RWPE2 (cell line): ENCODE measurements at regions not wholly inside any gene's neighbourhood (a gene's known extent, or its start where the extent isn't known, plus 50 kb on each side); places are given as distances from the start of the nearest gene placed in this dataset.

Experiments
- ATAC-seq: fragments of 200-7000 bp; cut with Tn5 transposase; 3 replicates; pipeline ENCODE4 v1.9.1; 2021; ENCODE audit warnings: low read depth
- DNase-seq: peaks from one replicate; pipeline ENCODE4 v3.0.0-alpha.2; 2020; ENCODE audit warnings: low spot score
- H3K27ac ChIP-seq: fragments of 450-650 bp; 2 replicates; pipeline ENCODE4 v1.5.1; 2017; ENCODE audit warnings: mild to moderate bottlenecking; ENCODE audit not compliant: poor library complexity, severe bottlenecking
- H3K27me3 ChIP-seq: fragments of 250-450 bp; sonication (Bioruptor Pico); 2 replicates; pipeline ENCODE4 v1.5.1; 2021; ENCODE audit warnings: mild to moderate bottlenecking, moderate library complexity; ENCODE audit not compliant: insufficient read depth, poor library complexity, severe bottlenecking
- H3K36me3 ChIP-seq: fragments of 250-450 bp; sonication (Bioruptor Pico); 2 replicates; pipeline ENCODE4 v1.5.1; 2020; ENCODE audit warnings: low read depth, mild to moderate bottlenecking, moderate library complexity
- H3K4me1 ChIP-seq: fragments of 250-450 bp; sonication (Bioruptor Pico); 2 replicates; pipeline ENCODE4 v1.5.1; 2021; ENCODE audit warnings: mild to moderate bottlenecking, moderate library complexity; ENCODE audit not compliant: insufficient read depth, poor library complexity, severe bottlenecking
- H3K4me3 ChIP-seq: fragments of 250-450 bp; sonication (Bioruptor Pico); 2 replicates; pipeline ENCODE4 v1.5.1; 2021; ENCODE audit warnings: mild to moderate bottlenecking, moderate library complexity; ENCODE audit not compliant: severe bottlenecking
- H3K9me3 ChIP-seq: fragments of 250-450 bp; sonication (Bioruptor Pico); 2 replicates; pipeline ENCODE4 v1.5.1; 2021; ENCODE audit warnings: mild to moderate bottlenecking, moderate library complexity; ENCODE audit not compliant: severe bottlenecking
- TF ChIP-seq, protein P1 (sequence below): fragments of 450-650 bp; IDR thresholded peaks from one replicate; pipeline ENCODE4 v1.5.1; 2017; ENCODE audit warnings: mild to moderate bottlenecking, moderate library complexity; ENCODE audit not compliant: poor library complexity, severe bottlenecking

DNA sequence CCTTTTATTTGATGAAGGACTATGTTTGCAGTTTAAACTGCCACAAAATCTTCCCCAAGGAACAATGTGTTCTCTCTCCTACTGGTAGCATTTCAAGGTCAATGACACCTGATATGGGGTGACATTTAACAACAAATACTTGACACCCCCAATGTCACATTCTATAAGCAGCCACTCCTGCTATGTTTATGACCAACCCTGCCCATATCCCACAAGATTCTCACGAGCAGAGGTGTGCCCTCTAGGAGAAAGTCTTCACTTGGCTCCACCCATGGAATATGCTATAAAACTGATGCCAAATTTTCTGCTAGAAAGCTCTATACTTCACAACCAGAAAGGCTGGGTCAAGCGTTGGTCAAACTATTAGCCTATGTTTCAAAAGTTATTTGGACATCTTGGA lies 105.6 kb upstream of the ARID2 start:
- H3K36me3 ChIP-seq, result no peaks in the 10 kb centered on the region
- no peak overlapping the region for H3K27ac ChIP-seq
- no peak for DNase-seq
- H3K27me3 ChIP-seq, result no peaks in the 10 kb centered on the region
- ATAC-seq, result no peak
- no peaks in the 10 kb centered on the region for H3K4me1 ChIP-seq
- TF ChIP-seq, protein P1, sequence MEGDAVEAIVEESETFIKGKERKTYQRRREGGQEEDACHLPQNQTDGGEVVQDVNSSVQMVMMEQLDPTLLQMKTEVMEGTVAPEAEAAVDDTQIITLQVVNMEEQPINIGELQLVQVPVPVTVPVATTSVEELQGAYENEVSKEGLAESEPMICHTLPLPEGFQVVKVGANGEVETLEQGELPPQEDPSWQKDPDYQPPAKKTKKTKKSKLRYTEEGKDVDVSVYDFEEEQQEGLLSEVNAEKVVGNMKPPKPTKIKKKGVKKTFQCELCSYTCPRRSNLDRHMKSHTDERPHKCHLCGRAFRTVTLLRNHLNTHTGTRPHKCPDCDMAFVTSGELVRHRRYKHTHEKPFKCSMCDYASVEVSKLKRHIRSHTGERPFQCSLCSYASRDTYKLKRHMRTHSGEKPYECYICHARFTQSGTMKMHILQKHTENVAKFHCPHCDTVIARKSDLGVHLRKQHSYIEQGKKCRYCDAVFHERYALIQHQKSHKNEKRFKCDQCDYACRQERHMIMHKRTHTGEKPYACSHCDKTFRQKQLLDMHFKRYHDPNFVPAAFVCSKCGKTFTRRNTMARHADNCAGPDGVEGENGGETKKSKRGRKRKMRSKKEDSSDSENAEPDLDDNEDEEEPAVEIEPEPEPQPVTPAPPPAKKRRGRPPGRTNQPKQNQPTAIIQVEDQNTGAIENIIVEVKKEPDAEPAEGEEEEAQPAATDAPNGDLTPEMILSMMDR, result no peak
- no peak overlapping the region for H3K4me3 ChIP-seq
- no peaks in the 10 kb centered on the region for H3K9me3 ChIP-seq

- no peaks in the 10 kb centered on the region for H3K9me3 ChIP-seq
- no peak for ATAC-seq
- TF ChIP-seq, protein P1, result no peak
These were observed 102.5 kb upstream of the ARID2 start for GRCh38 chr12:45626965-45627364.

DNA sequence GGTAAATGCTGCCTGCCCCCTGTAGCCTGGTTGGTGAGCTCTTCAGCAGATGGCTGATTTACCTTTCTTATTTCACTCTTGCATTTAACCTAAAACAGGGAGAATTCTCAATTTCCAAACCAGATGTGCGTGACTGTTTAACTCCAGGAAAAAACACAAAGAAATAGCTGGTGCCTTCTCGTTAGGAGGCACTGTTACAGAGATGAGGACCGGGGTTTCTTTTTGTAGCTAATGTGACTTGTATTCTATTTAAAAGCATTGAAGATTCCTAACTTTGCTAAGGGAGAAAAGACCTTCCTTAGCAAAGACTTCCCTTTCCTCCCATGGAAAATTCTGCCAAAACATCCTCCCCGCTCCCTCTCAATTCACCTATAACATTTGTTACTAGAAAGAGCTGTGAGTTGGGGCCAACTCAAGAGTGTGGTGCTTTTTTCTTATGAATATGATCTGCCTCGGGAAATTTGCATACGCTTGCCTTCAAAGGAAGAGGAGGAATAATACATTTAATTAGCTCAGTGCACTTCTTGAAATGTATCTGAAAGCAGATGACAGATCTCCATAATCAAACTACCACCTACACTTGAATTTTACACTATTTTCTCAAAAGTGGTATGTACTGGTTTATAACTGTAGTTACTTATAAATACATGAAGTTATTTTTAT lies 102.0 kb upstream of the ARID2 start:
- no peak for ATAC-seq
- Histone ChIP-seq H3K4me1 (no peaks in the 10 kb centered on the region), H3K4me3 (no peak overlapping the region), H3K36me3 (no peaks in the 10 kb centered on the region), H3K27ac (no peak overlapping the region), H3K9me3 (no peaks in the 10 kb centered on the region), H3K27me3 (no peaks in the 10 kb centered on the region)
- no peak for DNase-seq
- TF ChIP-seq, protein P1, result no peak

More at GRCh38 chr12:45626965-45627364, 102.5 kb upstream of the ARID2 start:
- no peak overlapping the region for H3K27ac ChIP-seq
- DNase-seq, result no peak
- H3K36me3 ChIP-seq, result no peaks in the 10 kb centered on the region
- no peak overlapping the region for H3K4me3 ChIP-seq
- H3K27me3 ChIP-seq, result no peaks in the 10 kb centered on the region
- H3K4me1 ChIP-seq, result no peaks in the 10 kb centered on the region

DNA sequence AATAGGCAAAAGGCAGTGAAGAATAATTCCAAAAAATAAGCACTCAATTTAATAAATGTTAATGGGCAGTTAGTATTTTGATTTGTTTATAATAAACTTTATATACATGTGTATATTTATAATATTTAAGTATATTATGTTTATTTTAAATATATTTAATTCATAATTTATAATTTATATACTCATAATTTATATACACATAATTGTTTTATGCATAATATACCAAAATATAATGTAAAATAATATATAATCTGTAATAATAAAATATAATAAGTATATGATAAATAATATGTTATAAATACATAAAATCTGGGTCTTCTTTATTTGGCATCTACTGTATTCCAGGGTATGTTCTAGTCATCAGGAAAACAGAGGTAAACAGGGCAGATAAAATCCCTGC lies 100.2 kb upstream of the ARID2 start:
- Histone ChIP-seq H3K4me1 (no peaks in the 10 kb centered on the region), H3K27ac (no peak overlapping the region)
- TF ChIP-seq, protein P1, result no peak

GRCh38 chr12:45633733-45634132 lies 95.8 kb upstream of the ARID2 start:
- DNase-seq, result no peak
- no peaks in the 10 kb centered on the region for H3K9me3 ChIP-seq
- no peak overlapping the region for H3K4me3 ChIP-seq
- H3K4me1 ChIP-seq, result no peaks in the 10 kb centered on the region
- no peak for ATAC-seq
- TF ChIP-seq, protein P1, result no peak
- no peaks in the 10 kb centered on the region for H3K27me3 ChIP-seq
- H3K36me3 ChIP-seq, result no peaks in the 10 kb centered on the region
- H3K27ac ChIP-seq, result no peak overlapping the region

More for the DNA sequence above, 100.2 kb upstream of the ARID2 start:
- no peak overlapping the region for H3K4me3 ChIP-seq
- ATAC-seq (no peak), DNase-seq (no peak)
- H3K27me3 ChIP-seq, result no peaks in the 10 kb centered on the region
- H3K36me3 ChIP-seq, result no peaks in the 10 kb centered on the region
- no peaks in the 10 kb centered on the region for H3K9me3 ChIP-seq
